HCT116 (cell line): ENCODE measurements at regions not wholly inside any gene's neighbourhood (a gene's known extent, or its start where the extent isn't known, plus 50 kb on each side); places are given as distances from the start of the nearest gene placed in this dataset.

Experiments
- ATAC-seq: fragments of 200-7000 bp; cut with Tn5 transposase; 2 replicates; pipeline ENCODE4 v1.9.1; 2020; ENCODE audit warnings: mild to moderate bottlenecking, moderate library complexity
- BruUV-seq: library from RNA; stranded (reverse); fragments of 400-500 nt; replicated peaks from 2 replicates; lab custom pipeline; 2021; lab: Mats Ljungman, UMichigan
- CTCF ChIA-PET: fragments of 300-600 bp; sonication (Branson Sonifier 250); formaldehyde crosslinking; loops from one replicate; lab custom pipeline; 2021; ENCODE audit warnings: antibody characterized with exemption; lab: Charles Lee
- POLR2A ChIA-PET: fragments of 300-600, 350-600 bp; sonication (Branson Sonifier 250); formaldehyde crosslinking; loops from one replicate; lab custom pipeline; 2021; ENCODE audit warnings: antibody characterized with exemption; lab: Charles Lee
- RAD21 ChIA-PET, 2 experiments: fragments of 300-600 bp; sonication (Branson Sonifier 250); formaldehyde crosslinking; loops; one replicate each; lab custom pipeline; 2023; ENCODE audit warnings: low total read pairs in 2 of 2; ENCODE audit not compliant: uncharacterized antibody in 2 of 2, unreplicated experiment in 2 of 2, low non-redundant PET in 1 of 2; lab: Charles Lee
- DNase-seq: peaks from one replicate; pipeline ENCODE4 v3.0.0-alpha.2; 2010; ENCODE audit warnings: low read depth, low spot score
- H2AFZ ChIP-seq: fragments of 200-600 bp; shearing (Covaris generic), sonication (generic); 2 replicates; pipeline ENCODE4 v1.6.1; 2017; ENCODE audit warnings: low read depth, mixed run types, mixed read lengths, antibody characterized with exemption, low read length; ENCODE audit not compliant: poor library complexity, severe bottlenecking
- H3K27ac ChIP-seq: 2 replicates; pipeline ENCODE4 v1.5.1; 2012; ENCODE audit warnings: low read depth, low read length
- H3K27me3 ChIP-seq: fragments of 200-600 bp; sonication (generic); 2 replicates; pipeline ENCODE4 v1.6.1; 2016; ENCODE audit warnings: mixed run types, low read length, mixed read lengths; ENCODE audit not compliant: insufficient read depth
- H3K36me3 ChIP-seq, 2 experiments: fragments of 200-500 bp in 1 of 2; fragments of 200-600 bp in 1 of 2; sonication (Bioruptor generic) in 1 of 2; sonication (generic) in 1 of 2; 2 replicates each; pipeline versions ENCODE4 v1.5.1 to v1.6.1; 2014 to 2016; ENCODE audit warnings: low read length in 2 of 2, inconsistent platforms in 1 of 2, mixed read lengths in 1 of 2, mixed run types in 1 of 2; ENCODE audit not compliant: insufficient read depth in 2 of 2, control insufficient read depth in 1 of 2
- H3K4me1 ChIP-seq, 2 experiments: fragments of 200-600 bp in 1 of 2; sonication (generic) in 1 of 2; 2 replicates each; pipeline versions ENCODE4 v1.5.1 to v1.6.1; 2012 to 2017; ENCODE audit warnings: low read length in 2 of 2, inconsistent platforms in 1 of 2, mild to moderate bottlenecking in 1 of 2, mixed read lengths in 1 of 2, mixed run types in 1 of 2, moderate library complexity in 1 of 2; ENCODE audit not compliant: insufficient read depth in 2 of 2, control insufficient read depth in 1 of 2
- H3K4me2 ChIP-seq: fragments of 200-600 bp; sonication (generic); 2 replicates; pipeline ENCODE4 v1.6.1; 2017; ENCODE audit warnings: mixed run types, low read length, mixed read lengths
- H3K4me3 ChIP-seq, 2 experiments: fragments of 200-600 bp in 1 of 2; sonication (generic) in 1 of 2; replicated peaks in 1 of 2; 2 replicates each; pipeline ENCODE4 v1.5.1; 2011 to 2016; ENCODE audit warnings: low read length in 2 of 2, control low read depth in 1 of 2, low read depth in 1 of 2, mild to moderate bottlenecking in 1 of 2, mixed read lengths in 1 of 2, mixed run types in 1 of 2
- H3K79me2 ChIP-seq: fragments of 200-600 bp; sonication (generic); 2 replicates; pipeline ENCODE4 v1.6.1; 2017; ENCODE audit warnings: mild to moderate bottlenecking, mixed run types, low read length, moderate library complexity, mixed read lengths; ENCODE audit not compliant: insufficient read depth
- H3K9ac ChIP-seq: fragments of 200-600 bp; sonication (generic); 2 replicates; pipeline ENCODE4 v1.6.1; 2016; ENCODE audit warnings: low read length, mixed read lengths
- H3K9me2 ChIP-seq: fragments of 200-600 bp; sonication (generic), shearing (Covaris generic); 2 replicates; pipeline ENCODE4 v1.6.1; 2017; ENCODE audit warnings: mixed run types, mild to moderate bottlenecking, moderate library complexity; ENCODE audit not compliant: insufficient read depth
- H3K9me3 ChIP-seq, 2 experiments: fragments of 200-500 bp in 1 of 2; fragments of 200-600 bp in 1 of 2; sonication (Bioruptor generic) in 1 of 2; sonication (generic) in 1 of 2; 2 replicates each; pipeline ENCODE4 v1.6.1; 2014 to 2017; ENCODE audit warnings: low read length in 2 of 2, mixed read lengths in 2 of 2, inconsistent platforms in 1 of 2, low read depth in 1 of 2, mild to moderate bottlenecking in 1 of 2, mixed run types in 1 of 2, moderate library complexity in 1 of 2; ENCODE audit not compliant: control insufficient read depth in 1 of 2, insufficient read depth in 1 of 2
- H4K20me1 ChIP-seq: fragments of 200-600 bp; sonication (generic), shearing (Covaris generic); 2 replicates; pipeline ENCODE4 v1.6.1; 2017; ENCODE audit warnings: mixed run types, mild to moderate bottlenecking, moderate library complexity; ENCODE audit not compliant: insufficient read depth
- CBX3 ChIP-seq: IDR thresholded peaks from 2 replicates; pipeline ENCODE4 v1.6.1; 2012; ENCODE audit warnings: low read depth
- POLR2A ChIP-seq: IDR thresholded peaks from 2 replicates; pipeline ENCODE4 v1.7.0; 2011; ENCODE audit warnings: borderline replicate concordance; ENCODE audit not compliant: insufficient read depth, insufficient read length; ENCODE audit errors: extremely low read depth
- POLR2AphosphoS5 ChIP-seq: IDR thresholded peaks from 2 replicates; pipeline ENCODE4 v1.6.1; 2011; ENCODE audit warnings: mild to moderate bottlenecking, low read depth, low read length, moderate library complexity
- RAD21 ChIP-seq: IDR thresholded peaks from 2 replicates; pipeline ENCODE4 v1.6.1; 2012; ENCODE audit warnings: low read depth, mild to moderate bottlenecking
- SIN3A ChIP-seq: IDR thresholded peaks from 2 replicates; pipeline ENCODE4 v1.6.1; 2012; ENCODE audit warnings: low read depth
- SP1 ChIP-seq: IDR thresholded peaks from 2 replicates; pipeline ENCODE4 v1.6.1; 2012; ENCODE audit warnings: low read depth
- SRF ChIP-seq: IDR thresholded peaks from 2 replicates; pipeline ENCODE4 v1.6.1; 2012; ENCODE audit warnings: low read depth
- YY1 ChIP-seq: IDR thresholded peaks from 2 replicates; pipeline ENCODE4 v1.6.1; 2011; ENCODE audit warnings: low read length, low read depth, moderate library complexity, mild to moderate bottlenecking; ENCODE audit not compliant: insufficient replicate concordance; ENCODE audit errors: extremely low read depth
- intact Hi-C: fragments of 100-400 bp; cut with micrococcal nuclease; formaldehyde crosslinking; loops from 2 replicates; pipeline ENCODE4 v1.10.0; 2022
- TF ChIP-seq, protein P1 (sequence below): IDR thresholded peaks from 2 replicates; pipeline ENCODE4 v1.6.1; 2012
- TF ChIP-seq, protein P2 (sequence below): IDR thresholded peaks from 2 replicates; pipeline ENCODE4 v1.6.1; 2011; ENCODE audit warnings: mild to moderate bottlenecking, low read length, moderate library complexity; ENCODE audit not compliant: insufficient replicate concordance; ENCODE audit errors: extremely low read depth

DNA sequence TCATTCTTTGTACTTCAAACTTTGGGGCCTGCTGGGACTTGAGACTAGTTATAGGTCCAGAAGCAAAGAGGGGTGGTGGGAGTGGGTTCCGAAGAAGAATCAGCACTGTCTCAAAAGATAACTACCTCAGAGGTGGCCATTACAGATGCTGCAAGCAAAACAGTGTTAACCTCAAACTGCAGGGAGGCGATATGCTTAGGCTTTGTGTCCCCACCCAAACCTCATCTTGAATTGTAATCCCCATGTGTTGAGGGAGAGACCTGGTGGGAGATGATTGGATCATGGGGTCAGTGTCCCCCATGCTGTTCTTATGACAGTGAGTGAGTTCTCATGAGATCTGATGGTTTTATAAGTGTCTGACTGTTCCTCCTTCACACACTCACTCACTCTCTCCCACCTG lies 545.3 kb downstream of the XYLT1 start:
- H3K9me3 ChIP-seq: no peaks in the 10 kb centered on the region
- no peak overlapping the region for H3K4me3 ChIP-seq
- DNase-seq: no peak
- intact Hi-C loops: no loop called here
- H3K27ac ChIP-seq: no peak overlapping the region
- peaks cover 12% of the 10 kb centered on the region; the same call in 1 of the 2 replicates for H3K27me3 ChIP-seq
- POLR2A ChIA-PET: no interaction called here
- TF ChIP-seq POLR2A: no peak
- TF ChIP-seq, protein P1, sequence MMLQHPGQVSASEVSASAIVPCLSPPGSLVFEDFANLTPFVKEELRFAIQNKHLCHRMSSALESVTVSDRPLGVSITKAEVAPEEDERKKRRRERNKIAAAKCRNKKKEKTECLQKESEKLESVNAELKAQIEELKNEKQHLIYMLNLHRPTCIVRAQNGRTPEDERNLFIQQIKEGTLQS: no peak
- no peak for TF ChIP-seq SRF
- TF ChIP-seq YY1: no peak
- TF ChIP-seq SP1: no peak
- TF ChIP-seq, protein P2, sequence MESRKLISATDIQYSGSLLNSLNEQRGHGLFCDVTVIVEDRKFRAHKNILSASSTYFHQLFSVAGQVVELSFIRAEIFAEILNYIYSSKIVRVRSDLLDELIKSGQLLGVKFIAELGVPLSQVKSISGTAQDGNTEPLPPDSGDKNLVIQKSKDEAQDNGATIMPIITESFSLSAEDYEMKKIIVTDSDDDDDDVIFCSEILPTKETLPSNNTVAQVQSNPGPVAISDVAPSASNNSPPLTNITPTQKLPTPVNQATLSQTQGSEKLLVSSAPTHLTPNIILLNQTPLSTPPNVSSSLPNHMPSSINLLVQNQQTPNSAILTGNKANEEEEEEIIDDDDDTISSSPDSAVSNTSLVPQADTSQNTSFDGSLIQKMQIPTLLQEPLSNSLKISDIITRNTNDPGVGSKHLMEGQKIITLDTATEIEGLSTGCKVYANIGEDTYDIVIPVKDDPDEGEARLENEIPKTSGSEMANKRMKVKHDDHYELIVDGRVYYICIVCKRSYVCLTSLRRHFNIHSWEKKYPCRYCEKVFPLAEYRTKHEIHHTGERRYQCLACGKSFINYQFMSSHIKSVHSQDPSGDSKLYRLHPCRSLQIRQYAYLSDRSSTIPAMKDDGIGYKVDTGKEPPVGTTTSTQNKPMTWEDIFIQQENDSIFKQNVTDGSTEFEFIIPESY: no peak
- TF ChIP-seq CBX3: no peak
- no peak for TF ChIP-seq POLR2AphosphoS5
- no peak for TF ChIP-seq RAD21
- no peak for TF ChIP-seq SIN3A
- H3K9me2 ChIP-seq: no peaks in the 10 kb centered on the region
- no peaks in the 10 kb centered on the region for H3K79me2 ChIP-seq
- no peak overlapping the region for H3K9ac ChIP-seq
- H4K20me1 ChIP-seq: no peaks in the 10 kb centered on the region
- no peak for ATAC-seq
- no peaks in the 10 kb centered on the region for H3K4me1 ChIP-seq
- BruUV-seq: no TSS peak
- no peak overlapping the region for H3K4me2 ChIP-seq
- no peak overlapping the region for H2AFZ ChIP-seq
- RAD21 ChIA-PET: no interaction called here
- no peaks in the 10 kb centered on the region for H3K36me3 ChIP-seq
- CTCF ChIA-PET: no interaction called here
